Fibroblast of skin of abdomen (primary cell): ENCODE measurements at regions not wholly inside any gene's neighbourhood (a gene's known extent, or its start where the extent isn't known, plus 50 kb on each side); places are given as distances from the start of the nearest gene placed in this dataset.

Experiments used
- DNase-seq: peaks from one replicate; pipeline ENCODE4 v3.0.0-alpha.2; 2013

DNA sequence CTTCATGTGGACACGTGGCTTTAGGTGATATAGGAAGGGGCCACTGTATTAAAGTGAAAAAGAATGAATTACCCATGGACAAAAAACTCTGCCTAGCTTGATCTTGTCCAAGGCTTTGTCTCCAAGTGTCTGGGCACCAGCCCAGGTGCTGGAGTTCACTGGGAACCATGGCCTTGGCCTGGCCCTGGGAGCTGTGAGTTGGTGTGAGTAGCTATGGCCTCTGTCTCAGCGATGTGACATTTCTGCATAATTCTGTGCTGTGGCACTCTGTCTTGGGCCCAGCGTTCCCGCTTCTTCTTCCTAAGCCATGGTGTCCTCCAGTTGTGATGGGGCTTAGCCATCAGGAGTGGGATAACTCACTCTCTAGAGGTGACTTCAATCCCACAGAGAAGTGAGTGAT, 119.0 kb upstream of the PPP2R2D start:
- DNase-seq, result no peak

DNA sequence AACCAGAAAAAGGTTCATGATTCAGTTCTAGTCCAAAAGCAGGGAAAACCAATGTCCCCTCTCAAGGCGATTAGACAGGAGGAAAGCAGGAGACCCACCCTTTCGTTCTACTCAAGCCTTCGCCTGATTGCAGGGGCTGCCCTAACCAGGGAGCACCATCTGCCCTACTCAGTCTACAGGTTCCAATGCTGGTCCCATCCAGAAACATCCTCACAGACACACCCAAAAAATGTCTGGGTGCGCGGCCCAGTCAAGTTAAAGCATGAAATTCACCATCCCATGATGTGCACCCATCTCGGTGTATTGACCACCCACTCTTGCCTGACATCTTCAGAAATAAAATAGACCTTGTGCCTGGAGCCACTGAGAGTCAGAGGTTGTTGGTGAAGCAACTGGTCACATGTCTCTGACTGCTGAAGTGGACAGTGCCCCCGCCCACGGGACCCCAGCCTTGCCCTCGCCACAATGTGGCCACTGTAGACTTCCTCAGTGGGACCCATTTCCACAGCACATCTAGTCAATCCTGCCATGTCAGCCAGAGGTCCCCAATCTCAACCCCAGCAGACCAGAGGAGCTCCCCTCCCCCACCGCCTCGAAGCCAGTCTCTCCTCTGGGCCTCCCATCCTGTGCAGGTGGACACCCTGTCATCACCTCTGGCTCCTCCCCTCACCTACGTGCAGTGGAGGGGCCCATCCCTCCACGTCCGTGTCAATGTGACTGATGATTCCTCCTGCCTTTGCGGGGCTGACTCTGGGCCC, 116.3 kb upstream of the PPP2R2D start:
- DNase-seq, result no peak

DNA sequence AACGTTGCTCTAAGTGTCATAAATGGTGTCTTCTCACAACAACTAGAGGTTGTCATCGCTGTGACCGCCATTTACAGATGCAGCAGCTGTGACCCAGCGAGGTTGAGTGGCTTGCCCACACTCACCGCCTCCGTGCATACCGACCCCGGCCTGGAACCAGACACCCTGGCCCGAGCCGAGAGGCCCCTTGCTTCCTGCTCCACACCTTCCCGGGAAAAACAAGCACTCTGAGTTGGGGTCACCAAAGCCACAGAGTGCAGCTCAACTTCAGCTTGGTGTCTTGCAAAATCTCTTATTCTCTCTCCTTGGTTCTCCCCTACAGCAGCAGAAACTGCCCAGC, 115.7 kb upstream of the PPP2R2D start:
- no peak for DNase-seq

DNA sequence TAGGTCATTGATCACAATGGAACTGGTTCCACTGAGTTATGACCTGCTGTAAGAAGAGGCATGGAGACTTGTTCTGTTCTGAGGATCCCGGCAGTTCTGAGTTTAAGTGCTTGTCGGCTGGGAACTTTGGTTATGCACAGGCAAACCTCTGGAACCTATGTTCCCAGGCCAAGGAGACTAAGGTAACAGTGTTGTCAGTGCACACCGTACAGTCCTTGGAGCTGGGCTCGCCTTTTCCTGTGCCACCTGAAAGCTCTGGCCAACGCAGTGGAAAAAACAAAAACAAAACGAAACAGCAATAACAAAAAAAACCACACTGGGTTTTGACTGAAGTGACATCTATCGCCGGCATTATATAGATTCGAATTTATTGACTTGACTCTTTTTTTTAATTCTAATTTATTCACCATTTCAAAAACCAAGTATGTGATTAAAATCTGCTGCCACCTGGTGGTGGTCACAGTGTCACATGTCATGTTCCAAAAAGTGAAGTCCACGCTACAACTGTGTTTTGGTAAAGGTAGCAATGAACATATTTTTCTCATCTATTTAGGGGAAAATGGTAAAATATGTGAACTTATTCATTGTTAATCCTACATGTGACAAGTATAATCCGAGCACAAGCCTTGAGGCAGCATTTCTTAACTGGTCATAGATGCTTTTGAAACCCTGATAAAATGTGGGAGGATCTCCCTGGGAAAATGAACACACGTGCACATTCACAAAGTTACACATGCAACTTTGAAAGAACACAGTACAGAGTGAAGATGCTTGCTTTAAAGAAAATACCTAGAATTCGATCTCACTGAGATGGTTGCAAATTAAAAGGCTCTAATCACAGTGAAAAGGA, 113.8 kb upstream of the PPP2R2D start:
- peak; percentile 16 for DNase-seq

DNA sequence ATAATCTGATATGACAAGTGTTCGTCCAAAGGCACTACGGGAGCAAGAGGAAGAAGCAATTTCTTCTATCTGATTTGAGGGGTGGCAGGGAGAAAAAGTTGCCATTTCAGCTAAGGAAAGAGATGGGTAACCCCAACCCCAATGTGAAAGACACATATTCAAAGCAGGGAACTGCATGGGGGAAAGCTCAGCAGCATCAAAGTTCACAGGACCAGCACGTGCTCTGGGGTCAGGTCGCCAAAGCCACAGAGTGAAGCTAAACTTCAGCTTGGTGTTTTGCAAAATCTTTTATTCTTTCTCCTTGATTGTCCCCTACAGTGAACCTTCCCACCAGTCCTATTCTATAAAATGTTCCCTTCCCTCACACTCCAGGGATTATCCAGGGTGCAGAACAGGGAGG, 112.8 kb upstream of the PPP2R2D start:
- DNase-seq, result no peak

DNA sequence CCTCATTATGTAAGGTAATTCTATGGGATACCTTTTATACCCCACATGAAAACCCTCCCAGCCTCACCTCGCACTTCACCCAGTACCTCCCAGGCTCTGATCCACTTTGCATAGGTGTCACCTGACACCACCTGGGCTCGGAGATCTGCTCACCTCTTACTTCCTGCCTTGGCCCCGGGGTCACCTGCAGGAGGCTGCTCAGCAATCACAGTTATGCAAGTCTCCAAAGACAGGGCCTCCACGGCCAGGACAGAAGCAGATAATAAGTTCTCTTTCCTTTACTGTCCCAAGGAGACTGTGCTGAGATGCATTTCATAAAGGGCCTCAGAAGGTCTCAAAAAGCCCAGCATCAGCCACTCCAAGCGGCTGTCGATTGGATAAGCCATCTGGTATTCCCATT, 112.4 kb upstream of the PPP2R2D start:
- DNase-seq, result no peak

DNA sequence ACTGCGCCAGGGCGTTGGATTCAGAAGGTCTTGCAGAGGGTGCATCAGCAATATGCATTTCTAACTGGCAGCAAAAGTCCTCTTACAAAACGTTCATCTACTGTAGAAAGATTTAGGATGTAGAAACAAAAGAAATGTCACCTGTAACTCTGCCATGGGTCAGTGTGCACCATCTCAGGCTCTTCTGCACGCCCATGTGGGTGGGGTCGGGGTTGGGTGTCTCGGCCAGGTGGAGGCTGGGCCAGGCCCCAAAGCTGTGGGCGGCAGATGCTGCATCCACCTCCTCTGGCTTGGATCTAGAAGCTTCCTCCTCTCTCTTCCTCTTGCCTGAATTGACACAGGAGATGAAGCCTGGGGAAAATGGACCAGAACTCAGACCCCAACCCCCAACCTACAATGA, 111.3 kb upstream of the PPP2R2D start:
- no peak for DNase-seq

DNA sequence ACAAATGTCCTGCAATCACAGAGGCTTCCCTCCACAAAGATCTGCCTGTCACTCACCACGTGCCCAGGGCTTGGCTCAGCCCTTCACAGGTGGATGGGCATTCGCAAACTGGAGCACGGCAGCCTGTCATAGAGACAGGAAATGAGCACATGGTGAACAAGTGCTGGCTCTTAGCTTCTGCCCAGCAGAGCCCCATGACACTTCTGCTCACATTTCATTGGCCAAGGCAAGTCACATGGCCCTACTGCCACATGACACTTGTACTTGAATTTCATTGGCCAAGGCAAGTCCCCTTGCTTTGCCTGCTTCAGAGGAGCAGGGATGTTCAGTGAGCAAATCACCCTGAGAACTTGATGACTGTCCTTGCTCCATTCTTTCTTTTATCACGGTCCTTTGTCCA, 110.8 kb upstream of the PPP2R2D start:
- DNase-seq, result no peak

DNA sequence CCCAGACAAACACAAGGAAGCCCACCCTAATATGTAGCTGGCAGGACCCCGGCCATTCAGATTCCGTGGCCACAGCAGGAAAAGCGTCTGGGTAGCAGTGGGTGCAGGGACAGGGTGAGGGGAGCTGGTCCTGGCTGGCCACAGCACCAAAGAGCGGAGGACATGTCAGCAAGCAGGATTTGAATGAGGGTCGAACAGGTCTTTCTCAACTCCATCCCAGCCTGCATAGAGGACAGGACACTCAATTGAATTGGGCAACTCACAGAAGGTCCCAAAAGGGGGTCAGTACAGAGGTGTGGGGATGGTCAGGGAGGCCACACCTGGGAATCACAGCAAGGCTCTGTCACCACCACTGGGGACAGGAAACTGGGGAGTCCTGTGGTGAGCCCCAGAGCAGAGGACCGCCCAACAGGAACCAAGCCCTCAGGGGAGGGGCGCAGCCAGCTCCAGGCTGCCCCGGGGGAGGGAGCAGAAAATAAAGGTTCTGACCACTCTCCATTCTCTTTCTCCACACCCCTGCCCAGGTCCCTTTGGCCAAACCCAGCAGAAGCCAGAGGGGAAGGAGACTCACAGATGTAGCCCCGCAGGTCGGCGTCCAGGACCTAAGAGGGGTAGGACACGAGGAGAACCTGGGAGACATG, 108.7 kb upstream of the PPP2R2D start:
- no peak for DNase-seq

DNA sequence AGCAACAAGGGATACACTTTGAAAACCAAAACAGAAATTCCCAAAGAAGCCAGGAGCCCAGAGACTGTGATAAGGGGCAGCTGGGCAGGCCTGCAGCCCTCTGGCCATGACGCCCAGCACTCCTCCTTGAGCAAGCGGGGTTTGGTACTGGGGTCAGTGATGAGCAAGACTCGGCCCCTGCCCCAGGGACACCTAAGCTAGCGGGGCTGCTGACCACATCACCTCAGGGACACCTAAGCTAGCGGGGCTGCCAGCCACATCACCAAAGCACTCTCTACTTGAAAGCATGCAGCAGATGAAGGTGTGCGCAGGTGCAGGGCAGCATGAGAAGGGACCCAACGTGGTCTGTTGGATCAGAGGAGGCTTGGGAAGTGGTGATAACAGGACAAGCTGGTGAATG, 108.0 kb upstream of the PPP2R2D start:
- no peak for DNase-seq

DNA sequence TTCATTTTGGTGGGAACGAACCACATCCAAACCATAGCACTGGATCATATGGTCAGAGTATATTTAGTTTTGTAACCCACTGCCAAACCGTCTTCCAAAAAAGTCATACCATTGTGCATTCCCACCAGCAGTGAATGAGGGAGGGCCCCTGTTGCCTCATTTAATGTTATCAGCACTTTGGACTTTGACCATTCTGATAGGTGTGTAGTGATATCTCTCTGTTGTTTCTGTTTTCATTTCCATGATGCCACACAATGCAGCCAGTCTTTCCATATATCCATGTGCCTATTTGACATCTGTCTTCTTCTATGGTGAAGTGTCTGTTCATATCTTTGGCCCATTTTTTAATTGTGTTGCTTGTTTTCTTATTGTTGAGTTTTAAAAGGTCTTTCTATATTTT, 105.0 kb upstream of the PPP2R2D start:
- no peak for DNase-seq

DNA sequence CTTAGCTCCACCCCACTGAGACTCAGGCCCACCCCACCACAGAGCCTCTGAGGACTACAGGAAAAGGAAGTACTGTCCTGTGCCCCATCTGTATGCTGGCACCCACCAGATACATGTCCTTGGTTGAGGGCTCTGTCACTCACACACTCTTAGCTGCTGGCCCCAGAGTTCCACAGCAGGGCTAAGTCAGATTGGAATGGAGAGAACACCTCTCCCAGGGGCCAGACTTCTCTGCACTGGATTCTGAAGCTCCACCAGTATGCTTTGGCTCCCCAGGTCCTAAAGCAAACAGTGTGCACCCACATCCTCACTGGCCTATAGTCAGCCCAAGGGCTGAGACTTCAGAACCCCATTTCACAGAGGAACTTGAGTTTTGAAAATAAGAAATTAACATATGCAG, 103.2 kb upstream of the PPP2R2D start:
- no peak for DNase-seq

DNA sequence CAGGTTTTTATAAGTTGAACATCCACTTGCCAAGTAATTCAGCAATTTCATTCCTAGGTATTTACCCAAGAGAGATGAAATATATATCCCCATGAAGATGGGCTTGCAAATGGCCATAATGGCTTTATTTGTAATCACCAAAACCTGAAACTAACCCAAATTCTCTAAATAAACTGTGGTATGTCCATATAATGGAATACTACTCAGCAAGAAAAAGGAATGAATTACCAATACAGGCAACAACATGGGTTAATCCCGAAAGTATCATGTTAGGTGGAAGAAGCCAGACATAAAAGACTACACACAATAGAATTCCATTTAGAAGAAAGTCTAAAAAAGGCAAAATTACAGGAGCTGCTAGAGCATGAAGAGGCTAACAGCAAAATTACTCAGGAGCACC, 101.4 kb upstream of the PPP2R2D start:
- DNase-seq, result no peak

DNA sequence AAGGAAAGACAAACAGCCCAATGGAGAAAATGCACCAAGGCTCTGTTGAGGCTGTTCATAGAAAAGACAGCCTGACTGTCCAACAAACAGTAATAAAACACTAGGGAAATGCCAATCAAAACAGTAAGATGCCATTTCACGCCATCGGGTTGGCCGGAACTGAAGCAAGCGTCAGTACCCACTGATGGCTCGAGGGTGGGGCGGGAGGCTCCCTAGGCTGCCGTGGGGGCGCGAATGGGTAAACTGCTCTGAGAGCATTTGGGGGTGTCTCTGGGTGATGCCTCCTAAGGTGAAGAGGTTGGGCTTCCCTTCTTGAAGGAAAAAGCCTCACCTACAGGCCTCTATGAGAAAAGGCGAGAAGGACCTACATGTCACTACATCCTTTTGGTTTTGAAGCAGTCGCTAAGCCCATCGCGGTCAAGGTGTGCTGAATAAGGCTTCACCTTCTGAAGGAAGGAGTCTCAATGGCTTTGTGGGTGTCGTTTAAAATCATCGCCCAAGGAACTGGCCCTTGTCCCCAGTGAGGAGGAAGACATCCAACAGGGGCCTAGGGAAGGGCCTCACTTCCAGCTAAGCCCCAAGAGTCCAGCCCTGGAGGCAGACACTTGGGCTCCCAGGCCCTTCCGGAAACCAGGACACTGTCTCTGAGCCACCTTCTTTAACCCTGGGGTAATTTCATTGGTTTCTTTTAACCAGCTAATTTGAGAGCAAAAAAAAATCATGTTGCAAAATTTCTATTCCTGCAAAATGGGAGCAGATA, 98.5 kb upstream of the PPP2R2D start:
- DNase-seq, result no peak

DNA sequence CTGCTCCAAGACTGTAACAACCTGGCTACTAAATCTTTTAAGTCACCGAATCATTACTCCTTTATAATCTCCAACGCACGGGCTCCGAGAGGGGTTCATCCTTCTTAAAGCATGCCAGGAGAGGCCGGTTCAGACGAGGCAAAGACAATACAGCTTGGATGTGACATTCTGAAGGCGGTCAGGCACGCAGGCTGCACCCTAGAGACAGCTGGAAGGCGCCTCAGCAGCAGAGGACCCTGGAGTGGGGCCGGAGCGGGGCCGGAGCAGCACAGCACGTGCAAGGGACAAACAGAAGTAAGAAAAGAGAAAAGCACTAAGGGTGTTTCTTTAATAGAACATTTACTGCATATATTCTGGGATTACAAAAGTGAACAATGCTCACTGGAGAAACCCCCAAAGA, 97.8 kb upstream of the PPP2R2D start:
- DNase-seq, result no peak

DNA sequence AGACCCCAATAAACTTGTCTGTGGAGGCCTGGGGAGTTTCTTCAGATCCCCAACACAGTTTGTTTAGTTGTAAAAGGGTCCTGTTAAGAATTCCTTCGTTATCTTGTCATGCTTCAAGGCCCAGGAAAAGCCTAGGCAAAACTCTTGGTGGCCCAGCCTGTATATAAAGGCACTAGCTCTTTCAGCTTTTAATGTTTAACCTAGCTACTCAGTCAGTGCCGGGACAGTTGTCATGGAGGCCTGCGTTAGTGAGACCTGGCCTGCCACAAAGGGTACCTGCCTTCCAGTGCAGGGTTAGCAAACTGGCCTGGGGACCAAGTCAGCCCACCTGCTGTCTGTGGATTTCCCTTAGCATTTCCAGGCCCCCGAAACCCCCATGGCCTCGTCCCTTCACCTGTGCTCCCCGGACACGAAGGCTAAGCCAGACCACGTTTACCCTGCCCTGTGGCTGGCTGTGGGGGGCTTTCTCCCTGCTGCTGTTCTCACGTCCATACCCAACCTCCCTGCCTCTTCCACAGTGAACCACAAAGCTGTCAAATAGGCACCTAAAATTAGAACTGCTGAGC, 96.9 kb upstream of the PPP2R2D start:
- DNase-seq, result no peak

DNA sequence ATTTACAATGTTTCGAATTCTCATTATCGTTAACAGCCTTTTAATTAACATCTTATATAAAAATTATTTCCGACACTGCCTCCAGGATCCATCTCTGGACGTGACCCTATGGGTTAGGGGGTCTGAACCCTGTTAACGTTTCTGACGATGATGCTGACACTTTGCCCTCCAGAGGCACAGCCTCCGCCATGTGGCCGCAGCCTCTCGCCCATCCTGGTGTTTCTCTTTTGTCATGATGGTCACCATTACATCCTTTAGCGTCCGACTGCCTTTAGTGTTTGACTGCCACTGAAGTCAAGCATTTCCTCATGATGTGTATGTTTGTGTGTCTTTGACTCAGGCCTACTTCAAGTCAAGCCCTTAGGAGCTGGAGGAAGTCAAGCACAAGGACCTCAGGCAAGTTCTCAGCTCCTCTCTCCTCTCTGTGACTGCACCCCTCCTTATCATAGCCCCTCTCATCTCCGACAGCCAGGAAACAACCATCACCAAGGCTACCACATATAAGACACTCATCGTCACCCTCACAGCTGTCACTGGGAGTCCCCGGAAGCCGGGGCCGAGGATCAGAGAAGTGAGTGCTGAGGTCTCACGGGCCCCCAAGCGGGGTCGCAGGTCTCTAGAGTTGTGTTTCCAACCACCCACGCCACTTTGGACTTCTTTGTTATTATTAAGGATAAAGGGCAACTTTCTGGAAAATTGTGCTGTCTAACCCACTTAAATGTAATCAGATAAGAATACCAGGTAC, 96.1 kb upstream of the PPP2R2D start:
- DNase-seq, result no peak

DNA sequence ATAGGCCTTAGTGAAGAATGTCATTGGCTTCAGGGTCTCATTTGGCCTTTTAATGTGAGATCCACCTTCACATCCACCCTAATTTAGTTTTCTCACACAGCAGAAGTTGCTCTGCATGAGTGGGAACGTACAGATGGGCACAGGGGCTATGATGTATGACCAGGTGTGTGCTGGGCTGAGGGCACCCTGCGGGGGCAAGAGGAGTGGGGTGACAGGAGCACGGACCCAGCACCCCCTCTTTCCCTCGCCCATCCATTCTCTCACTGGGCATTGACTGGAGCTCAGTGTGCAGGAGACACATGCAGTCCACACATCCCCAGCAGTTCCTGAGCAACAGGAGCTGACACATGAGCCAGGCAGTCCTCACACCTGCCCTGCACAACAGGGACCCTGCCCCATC, 95.1 kb upstream of the PPP2R2D start:
- DNase-seq, result no peak

DNA sequence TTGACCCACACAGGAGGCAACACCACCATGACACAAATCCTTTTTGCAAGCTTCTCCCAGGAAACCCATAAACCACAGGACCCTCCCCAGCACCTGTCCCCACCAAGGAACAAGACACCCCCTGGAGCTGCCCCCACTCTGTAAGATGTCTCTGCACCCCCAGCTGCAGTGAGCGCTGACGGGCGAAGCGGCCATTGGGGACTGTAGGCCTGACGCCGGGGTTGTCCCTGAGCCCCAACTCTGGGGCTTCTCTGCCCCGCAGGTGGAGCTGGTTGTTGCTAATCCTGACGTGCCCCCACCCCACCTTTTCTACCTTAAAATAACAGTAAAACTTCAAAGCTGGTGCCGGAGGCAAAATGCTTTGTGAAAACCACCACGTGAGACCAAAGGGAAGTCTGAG, 94.7 kb upstream of the PPP2R2D start:
- DNase-seq, result no peak

DNA sequence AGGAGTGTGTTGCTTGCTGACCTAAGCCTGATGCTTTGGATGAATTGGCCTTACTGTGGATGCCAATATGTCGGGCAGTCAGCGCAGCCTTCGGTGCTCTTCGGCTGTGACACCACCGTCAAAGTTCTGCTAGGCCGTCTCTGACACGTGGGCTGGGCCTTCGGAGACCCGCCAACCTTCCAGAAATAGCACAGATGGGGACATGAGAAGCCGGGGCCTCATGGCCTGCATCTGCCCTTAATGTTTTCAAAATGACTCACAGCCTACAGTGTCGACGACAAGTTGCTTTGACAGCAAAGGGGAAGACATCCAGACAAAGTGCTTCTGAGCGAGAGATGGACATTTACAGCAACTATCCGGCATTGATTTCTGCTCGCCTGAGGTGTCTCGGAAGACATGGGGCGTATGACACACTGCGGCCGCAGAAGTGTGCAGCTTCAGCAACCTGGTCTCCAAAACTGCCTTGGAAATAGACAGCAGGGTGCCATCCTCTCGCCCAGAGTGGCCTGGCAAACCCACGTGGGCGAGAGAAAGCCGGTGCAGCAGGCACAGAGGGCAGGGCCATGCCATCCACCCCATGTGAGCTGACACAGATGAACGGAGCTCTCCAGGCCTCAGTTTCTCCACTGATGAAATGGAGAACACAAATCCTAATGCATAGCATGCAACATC, 94.0 kb upstream of the PPP2R2D start:
- no peak for DNase-seq

DNA sequence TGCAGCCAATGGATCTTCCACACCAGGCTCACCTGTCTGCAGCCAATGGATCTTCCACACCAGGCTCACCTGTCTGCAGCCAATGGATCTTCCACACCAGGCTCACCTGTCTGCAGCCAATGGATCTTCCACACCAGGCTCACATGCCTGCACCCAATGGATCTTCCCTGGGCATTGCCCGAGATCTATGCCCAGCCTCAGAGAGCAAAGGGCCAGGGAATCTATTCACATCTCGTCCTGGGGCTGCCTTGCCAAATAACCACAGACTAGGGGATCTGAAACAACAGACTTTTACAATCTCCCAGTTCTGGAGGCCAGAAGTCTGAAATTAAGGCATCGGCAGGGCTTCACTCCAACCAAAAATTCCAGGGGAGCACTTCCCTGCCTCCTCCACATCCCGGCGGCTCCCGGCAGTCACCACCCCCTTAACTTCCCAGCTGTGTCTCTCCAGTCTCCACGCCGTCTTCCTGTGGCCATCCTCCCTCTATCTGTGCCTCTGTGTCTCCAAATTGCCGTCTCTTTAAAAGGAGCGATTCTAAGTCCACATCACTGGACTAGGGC, 92.4 kb upstream of the PPP2R2D start:
- no peak for DNase-seq
